ENCODE measurements at regions not wholly inside any gene's neighbourhood (a gene's known extent, or its start where the extent isn't known, plus 50 kb on each side); places are given as distances from the start of the nearest gene placed in this dataset.
"Not testable (repeated sequence)": the region's sequence is repeated elsewhere in the genome, so short reads cannot be mapped to it uniquely, and the experiment has no call there.

GRCh38 chr12:12008232-12008850, 62.4 kb upstream of the BCL2L14 start:
- TF ChIP-seq EHMT2 (IDR thresholded peaks at IDR 0.05; ENCODE audit: low read depth): no peak
- no peak for TF ChIP-seq NPAS2 (CRISPR knock-in tag; IDR thresholded peaks at IDR 0.05; ENCODE audit: borderline replicate concordance)
- no peak for TF ChIP-seq ZNF302 (CRISPR knock-in tag; IDR thresholded peaks at IDR 0.05)
- TF ChIP-seq CBX8 (IDR thresholded peaks at IDR 0.05): no peak
- TF ChIP-seq NFE2L2 (conservative IDR thresholded peaks at IDR 0.05; ENCODE audit: low read length): no peak
- no peak for TF ChIP-seq NR3C1 (IDR thresholded peaks at IDR 0.05)
- no peak for TF ChIP-seq PHF8 (IDR thresholded peaks at IDR 0.05; ENCODE audit: borderline replicate concordance, low read depth)
- no peak for TF ChIP-seq MAZ (IDR thresholded peaks at IDR 0.05; ENCODE audit: borderline replicate concordance, low read depth, low read length)
- no peak for TF ChIP-seq RFX5 (IDR thresholded peaks at IDR 0.05)
- TF ChIP-seq MYC (IDR thresholded peaks at IDR 0.05; ENCODE audit: borderline replicate concordance, low read length): no peak
- no peak for TF ChIP-seq EHF (CRISPR knock-in tag; IDR thresholded peaks at IDR 0.05)
- no peak for TF ChIP-seq FOXS1 (CRISPR knock-in tag; IDR thresholded peaks at IDR 0.05)
- no peak for TF ChIP-seq EP300 (IDR thresholded peaks at IDR 0.05)
- no peak for TF ChIP-seq TP53 (CRISPR knock-in tag; IDR thresholded peaks at IDR 0.05)
- no peak for TF ChIP-seq SREBF2 (IDR thresholded peaks at IDR 0.05)
- TF ChIP-seq ESRRA (IDR thresholded peaks at IDR 0.05; ENCODE audit: borderline replicate concordance, low read length): no peak
- no peak for TF ChIP-seq BHLHE40 (IDR thresholded peaks at IDR 0.05; ENCODE audit: low read depth, low read length)
- TF ChIP-seq, protein P1, sequence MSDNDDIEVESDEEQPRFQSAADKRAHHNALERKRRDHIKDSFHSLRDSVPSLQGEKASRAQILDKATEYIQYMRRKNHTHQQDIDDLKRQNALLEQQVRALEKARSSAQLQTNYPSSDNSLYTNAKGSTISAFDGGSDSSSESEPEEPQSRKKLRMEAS (IDR thresholded peaks at IDR 0.05): no peak
- no peak for TF ChIP-seq RCOR1 (IDR thresholded peaks at IDR 0.05; ENCODE audit: low read depth, low read length)
- Histone ChIP-seq H3K4me3 (no peak overlapping the region), H3K4me1 (no peaks in the 10 kb centered on the region), H3K4me2 (no peak overlapping the region), H3K9me3 (no peaks in the 10 kb centered on the region), H3K27ac (no peak overlapping the region)
- WGBS (ENCODE audit: missing lambda C conversion rate): 56% methylated on average over 8 of the region's 8 CpGs
- ChIA-PET POLR2A (no interaction called here), CTCF (interaction anchor here (0.5 to 0.9 kb wide), 3 partner anchors 10 to 44 kb away, joined by 3 to 4 read pairs (median 3); no protein-coding TSS in a partner anchor)
- FAIRE-seq (no peak), DNase-seq (ENCODE audit: low read depth in 1 of 2, low spot score in 1 of 2) (no peak), ATAC-seq (no peak)

DNA sequence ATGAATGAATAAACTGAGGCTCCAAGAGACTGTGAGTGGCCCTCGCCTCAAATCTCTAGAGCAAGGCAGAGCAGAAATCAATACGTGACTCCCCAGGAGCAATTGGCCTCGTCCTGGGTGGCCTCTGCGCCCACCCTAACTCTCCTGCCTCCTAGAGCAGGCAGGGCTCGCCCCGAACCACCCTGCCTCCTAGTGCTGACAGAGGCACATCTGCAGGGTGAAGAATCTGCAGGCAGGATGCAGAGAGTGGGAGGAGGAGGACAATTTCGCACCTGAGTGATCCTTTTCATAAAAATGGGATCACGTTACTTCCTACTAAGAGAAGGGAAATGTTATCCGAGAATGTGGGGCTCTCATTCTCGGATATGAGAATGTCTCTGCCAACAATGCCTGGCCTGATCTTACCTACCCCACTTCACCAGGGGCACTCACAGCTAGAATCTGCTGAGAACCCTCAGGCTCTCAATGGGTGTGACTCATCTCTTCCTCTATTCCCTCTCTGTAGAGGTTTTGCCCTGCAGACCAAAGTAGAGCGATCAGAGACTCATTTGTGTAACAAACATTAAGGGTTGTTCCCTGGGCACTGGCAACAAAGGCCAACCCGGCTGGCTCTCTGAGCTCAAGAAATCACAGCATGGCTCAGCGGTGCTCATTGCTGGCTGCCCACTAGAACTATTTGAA, 61.7 kb upstream of the BCL2L14 start:
- 72% methylated on average over 13 of the region's 13 CpGs for WGBS (ENCODE audit: missing lambda C conversion rate)
- ATAC-seq: peak; percentile 59 to 71; a peak in 4 of 6 replicates

GRCh38 chr12:12009749-12010276, 60.9 kb upstream of the BCL2L14 start:
- 91% methylated on average over 6 of the region's 6 CpGs for WGBS (ENCODE audit: missing lambda C conversion rate)
- DNase-seq (ENCODE audit: low read depth in 1 of 2, low spot score in 1 of 2); POLR2A ChIA-PET; FAIRE-seq; H3K4me1 ChIP-seq; H3K4me3 ChIP-seq; CTCF ChIA-PET; ATAC-seq; H3K4me2 ChIP-seq; H3K27ac ChIP-seq; H3K9me3 ChIP-seq: not testable (repeated sequence)

More for the DNA sequence above, 61.7 kb upstream of the BCL2L14 start:
- ChIA-PET POLR2A (no interaction called here), CTCF (interaction anchor here (0.9 kb wide), 1 partner anchor 10 kb away, joined by 3 read pairs; no protein-coding TSS in a partner anchor)
- H3K4me2 ChIP-seq: no peak overlapping the region
- TF ChIP-seq FOSL2 (IDR thresholded peaks at IDR 0.05) (no peak), FOSL2 (CRISPR knock-in tag; IDR thresholded peaks at IDR 0.05) (peak; percentile 5; the same call in 1 of the 2 replicates), BCL3 (IDR thresholded peaks at IDR 0.05) (no peak)
- no peaks in the 10 kb centered on the region for H3K4me1 ChIP-seq
- no peak overlapping the region for H3K27ac ChIP-seq
- H3K4me3 ChIP-seq: no peak overlapping the region
- no peak for DNase-seq (ENCODE audit: low read depth in 1 of 2, low spot score in 1 of 2)
- H3K9me3 ChIP-seq: no peaks in the 10 kb centered on the region
- no peak for FAIRE-seq

Data from A549 (cell line).